SK-N-MC (cell line): ENCODE measurements at regions not wholly inside any gene's neighbourhood (a gene's known extent, or its start where the extent isn't known, plus 50 kb on each side); places are given as distances from the start of the nearest gene placed in this dataset.

Experiments
- EZH2 ChIP-seq: fragments of 200-600 bp; sonication (generic); IDR thresholded peaks from one replicate; pipeline ENCODE4 v1.6.1; 2017; ENCODE audit warnings: antibody characterized with exemption
- POLR2AphosphoS5 ChIP-seq: IDR thresholded peaks from 2 replicates; pipeline ENCODE4 v1.6.1; 2012; ENCODE audit warnings: mild to moderate bottlenecking, low read depth, low read length, borderline replicate concordance

- no peak for TF ChIP-seq POLR2AphosphoS5
- TF ChIP-seq EZH2: no peak
Observed at GRCh38 chr5:50984640-50985039, 318.2 kb downstream of the PARP8 start.
